ENCODE measurements at regions not wholly inside any gene's neighbourhood (a gene's known extent, or its start where the extent isn't known, plus 50 kb on each side); places are given as distances from the start of the nearest gene placed in this dataset.

- TF ChIP-seq, protein P1, sequence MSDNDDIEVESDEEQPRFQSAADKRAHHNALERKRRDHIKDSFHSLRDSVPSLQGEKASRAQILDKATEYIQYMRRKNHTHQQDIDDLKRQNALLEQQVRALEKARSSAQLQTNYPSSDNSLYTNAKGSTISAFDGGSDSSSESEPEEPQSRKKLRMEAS (CRISPR knock-in tag; IDR thresholded peaks at IDR 0.05) = no peak
- TF ChIP-seq, protein P2, sequence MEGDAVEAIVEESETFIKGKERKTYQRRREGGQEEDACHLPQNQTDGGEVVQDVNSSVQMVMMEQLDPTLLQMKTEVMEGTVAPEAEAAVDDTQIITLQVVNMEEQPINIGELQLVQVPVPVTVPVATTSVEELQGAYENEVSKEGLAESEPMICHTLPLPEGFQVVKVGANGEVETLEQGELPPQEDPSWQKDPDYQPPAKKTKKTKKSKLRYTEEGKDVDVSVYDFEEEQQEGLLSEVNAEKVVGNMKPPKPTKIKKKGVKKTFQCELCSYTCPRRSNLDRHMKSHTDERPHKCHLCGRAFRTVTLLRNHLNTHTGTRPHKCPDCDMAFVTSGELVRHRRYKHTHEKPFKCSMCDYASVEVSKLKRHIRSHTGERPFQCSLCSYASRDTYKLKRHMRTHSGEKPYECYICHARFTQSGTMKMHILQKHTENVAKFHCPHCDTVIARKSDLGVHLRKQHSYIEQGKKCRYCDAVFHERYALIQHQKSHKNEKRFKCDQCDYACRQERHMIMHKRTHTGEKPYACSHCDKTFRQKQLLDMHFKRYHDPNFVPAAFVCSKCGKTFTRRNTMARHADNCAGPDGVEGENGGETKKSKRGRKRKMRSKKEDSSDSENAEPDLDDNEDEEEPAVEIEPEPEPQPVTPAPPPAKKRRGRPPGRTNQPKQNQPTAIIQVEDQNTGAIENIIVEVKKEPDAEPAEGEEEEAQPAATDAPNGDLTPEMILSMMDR (IDR thresholded peaks at IDR 0.05) = no peak
- TF ChIP-seq ZNF263 (CRISPR knock-in tag; IDR thresholded peaks at IDR 0.05; ENCODE audit: low read depth) = no peak
- no peak for TF ChIP-seq CREB1 (CRISPR knock-in tag; IDR thresholded peaks at IDR 0.05)
- TF ChIP-seq JUN (CRISPR knock-in tag; IDR thresholded peaks at IDR 0.05) = no peak
- no peak for TF ChIP-seq PREB (CRISPR knock-in tag; IDR thresholded peaks at IDR 0.05; ENCODE audit: borderline replicate concordance)
- TF ChIP-seq SP1 (CRISPR knock-in tag; conservative IDR thresholded peaks at IDR 0.05) = no peak
- no peak for TF ChIP-seq ATF2 (CRISPR knock-in tag; IDR thresholded peaks at IDR 0.05; ENCODE audit: borderline replicate concordance, low read depth)
- no peak for TF ChIP-seq NFYB (CRISPR knock-in tag; conservative IDR thresholded peaks at IDR 0.05; ENCODE audit: low read depth)
- TF ChIP-seq PRDM15 (CRISPR knock-in tag; IDR thresholded peaks at IDR 0.05) = no peak
- TF ChIP-seq FOXK1 (CRISPR knock-in tag; IDR thresholded peaks at IDR 0.05) = no peak
- no peak for TF ChIP-seq ERG (CRISPR knock-in tag; IDR thresholded peaks at IDR 0.05)
- TF ChIP-seq NR1H2 (CRISPR knock-in tag; IDR thresholded peaks at IDR 0.05) = no peak
Observed at GRCh38 chr13:29936956-29937355, 86.5 kb upstream of the UBL3 start.
